Vagina (tissue), 2 donors: ENCODE measurements at regions not wholly inside any gene's neighbourhood (a gene's known extent, or its start where the extent isn't known, plus 50 kb on each side); places are given as distances from the start of the nearest gene placed in this dataset.
"Not testable (repeated sequence)": the region's sequence is repeated elsewhere in the genome, so short reads cannot be mapped to it uniquely, and the experiment has no call there.

Source experiments
- DNase-seq, 2 donors: peaks; one replicate each; pipeline ENCODE4 v3.0.0-alpha.2; 2017; ENCODE audit errors: extremely low spot score in 2 of 2
- H3K27ac ChIP-seq: fragments of 200-600 bp; sonication (generic); one replicate; pipeline ENCODE4 v1.5.1; 2019
- H3K27me3 ChIP-seq: fragments of 200-600 bp; sonication (generic); one replicate; pipeline ENCODE4 v1.5.1; 2019
- H3K36me3 ChIP-seq, 2 donors: fragments of 200-600 bp; sonication (generic); one replicate each; pipeline ENCODE4 v1.5.1; 2017 to 2019
- H3K4me1 ChIP-seq: fragments of 200-600 bp; sonication (generic); one replicate; pipeline ENCODE4 v1.5.1; 2019
- H3K4me3 ChIP-seq, 2 donors: fragments of 200-600 bp; sonication (generic); 1 replicate in 1 of 2; 2 replicates in 1 of 2; pipeline ENCODE4 v1.5.1; 2016 to 2019
- H3K9me3 ChIP-seq: fragments of 200-600 bp; sonication (generic); one replicate; pipeline ENCODE4 v1.5.1; 2019
- CTCF ChIP-seq, 3 experiments: fragments of 450-650 bp in 2 of 3; fragments of 200-600 bp in 1 of 3; sonication (generic) in 1 of 3; IDR thresholded peaks; one replicate each; pipeline ENCODE4 v1.5.1; 2017 to 2019; ENCODE audit warnings: antibody characterized with exemption in 3 of 3, mild to moderate bottlenecking in 2 of 3, moderate library complexity in 2 of 3
- POLR2A ChIP-seq, 2 donors: fragments of 450-650 bp; IDR thresholded peaks; one replicate each; pipeline ENCODE4 v1.6.1; 2017; ENCODE audit warnings: antibody characterized with exemption in 2 of 2, mild to moderate bottlenecking in 2 of 2, moderate library complexity in 2 of 2
- POLR2AphosphoS5 ChIP-seq, 2 donors: sonication (generic); formaldehyde crosslinking; IDR thresholded peaks; one replicate each; pipeline ENCODE4 v1.9.0; 2017; ENCODE audit warnings: antibody characterized with exemption in 2 of 2, mild to moderate bottlenecking in 2 of 2, low read depth in 1 of 2; ENCODE audit not compliant: insufficient read depth in 1 of 2
- intact Hi-C: fragments of 100-400 bp; cut with DNase I; formaldehyde crosslinking; loops from one replicate; pipeline ENCODE4 v1.15.1; 2023

DNA sequence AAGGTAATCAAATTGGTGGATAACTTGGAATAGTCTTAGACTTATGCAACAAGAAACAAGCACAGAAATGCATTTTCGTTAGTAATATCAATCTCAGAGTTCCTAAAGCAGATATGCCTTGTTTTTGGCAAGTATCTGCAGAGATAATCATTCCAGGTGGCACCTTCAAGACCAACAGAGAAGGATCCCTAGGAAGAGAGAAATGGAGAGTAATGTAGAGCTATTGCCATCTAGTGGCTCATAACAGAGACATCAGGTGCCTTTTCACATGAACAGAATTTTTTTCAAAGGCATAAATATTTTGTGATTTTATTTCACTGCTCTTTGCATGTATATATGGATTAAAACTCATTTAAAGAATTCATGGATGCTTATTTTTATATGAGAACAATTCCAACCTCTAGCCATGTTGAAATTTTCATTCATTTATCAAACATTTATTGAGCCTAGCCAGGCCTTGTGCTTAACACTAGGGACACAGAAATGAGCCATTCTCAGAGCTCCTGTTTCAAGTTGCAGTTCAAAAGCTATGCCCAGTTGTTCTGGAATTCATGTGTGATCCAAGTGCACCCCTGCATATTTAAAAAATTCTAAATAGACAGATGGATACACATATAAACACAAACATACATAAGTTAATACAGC, 117.5 kb upstream of the OR13F1 start:
- Histone ChIP-seq H3K27ac (no peak overlapping the region), H3K36me3 (no peaks in the 10 kb centered on the region), H3K4me3 (no peak overlapping the region), H3K4me1 (no peaks in the 10 kb centered on the region), H3K9me3 (no peaks in the 10 kb centered on the region), H3K27me3 (no peaks in the 10 kb centered on the region)
- no peak for DNase-seq
- TF ChIP-seq POLR2A (IDR thresholded peaks at IDR 0.05) (no peak), CTCF (IDR thresholded peaks at IDR 0.05) (peak in 1 of 3 experiments; percentile 30), POLR2AphosphoS5 (IDR thresholded peaks at IDR 0.05; ENCODE audit: insufficient read depth in 1 of 2, low read depth in 1 of 2) (no peak)
- intact Hi-C loops = no loop called here

DNA sequence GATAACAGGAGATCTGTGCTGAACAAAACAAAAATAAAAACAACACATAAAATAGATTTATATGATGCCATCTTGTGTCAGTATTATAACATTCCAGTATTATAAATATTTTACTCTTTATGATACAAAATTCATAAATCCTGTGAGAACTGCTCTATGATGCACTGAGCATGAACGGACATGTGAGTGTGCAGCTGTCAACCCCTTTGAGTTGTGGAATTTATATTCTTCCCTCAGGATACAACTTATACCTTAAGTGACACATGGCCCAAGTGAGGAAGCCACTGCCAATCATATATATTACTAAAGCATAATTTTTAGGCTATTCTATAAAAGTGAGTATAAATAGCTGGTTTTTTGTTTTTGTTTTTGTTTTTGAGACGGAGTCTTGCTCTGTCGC, 116.0 kb upstream of the OR13F1 start:
- no peak for DNase-seq
- intact Hi-C loops = no loop called here
- H3K4me3 ChIP-seq = no peak overlapping the region
- H3K4me1 ChIP-seq = no peaks in the 10 kb centered on the region
- H3K36me3 ChIP-seq = no peaks in the 10 kb centered on the region
- no peak overlapping the region for H3K27ac ChIP-seq
- no peaks in the 10 kb centered on the region for H3K27me3 ChIP-seq
- H3K9me3 ChIP-seq = no peaks in the 10 kb centered on the region
- TF ChIP-seq CTCF (IDR thresholded peaks at IDR 0.05) (no peak), POLR2A (IDR thresholded peaks at IDR 0.05) (no peak), POLR2AphosphoS5 (IDR thresholded peaks at IDR 0.05; ENCODE audit: insufficient read depth in 1 of 2, low read depth in 1 of 2) (no peak)

DNA sequence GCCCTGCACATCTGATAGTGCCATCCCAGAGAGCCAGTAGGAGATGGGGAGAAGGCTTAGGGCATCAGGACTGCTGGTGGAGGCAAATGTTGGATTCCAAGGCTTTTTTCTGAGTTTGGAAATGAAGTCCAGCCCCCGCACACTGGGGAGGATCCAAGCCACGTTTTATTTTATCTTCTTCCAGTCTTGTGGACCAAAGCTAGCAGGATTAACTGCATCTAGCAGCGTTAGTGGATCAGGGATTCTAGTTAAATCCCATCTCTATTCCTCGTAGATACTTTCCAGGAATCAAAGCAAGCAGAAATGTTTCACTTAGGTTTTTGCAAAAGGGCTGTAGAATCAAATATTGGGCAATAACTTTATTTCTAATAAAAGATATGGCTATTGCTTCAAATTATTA, 114.7 kb upstream of the OR13F1 start:
- H3K4me3 ChIP-seq = no peak overlapping the region
- no peaks in the 10 kb centered on the region for H3K36me3 ChIP-seq
- DNase-seq = no peak
- TF ChIP-seq POLR2A (IDR thresholded peaks at IDR 0.05) (no peak), POLR2AphosphoS5 (IDR thresholded peaks at IDR 0.05; ENCODE audit: insufficient read depth in 1 of 2, low read depth in 1 of 2) (no peak), CTCF (IDR thresholded peaks at IDR 0.05) (no peak)
- H3K27me3 ChIP-seq = no peaks in the 10 kb centered on the region
- intact Hi-C loops = no loop called here
- H3K27ac ChIP-seq = no peak overlapping the region
- H3K4me1 ChIP-seq = no peaks in the 10 kb centered on the region
- no peaks in the 10 kb centered on the region for H3K9me3 ChIP-seq

DNA sequence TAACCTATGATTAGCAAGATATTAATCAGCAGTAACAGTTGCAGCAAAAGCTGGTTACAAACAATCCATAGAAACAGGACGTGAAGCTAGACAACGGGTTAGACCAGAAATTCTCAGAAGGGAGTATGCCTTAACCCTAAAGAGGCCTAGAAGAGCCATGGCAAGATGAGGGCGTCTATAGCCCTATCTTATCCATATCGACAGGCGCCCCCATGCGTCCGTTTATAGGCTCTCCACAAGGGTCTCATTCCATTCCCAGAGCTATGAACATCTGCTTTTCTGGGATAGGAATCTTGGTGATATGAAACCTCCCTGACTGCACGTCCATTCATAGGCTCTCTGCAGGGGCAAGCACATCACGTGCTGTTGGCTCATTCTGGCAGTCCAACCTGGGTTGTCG, 109.2 kb upstream of the OR13F1 start:
- H3K4me3 ChIP-seq, H3K27ac ChIP-seq, H3K27me3 ChIP-seq, H3K36me3 ChIP-seq, intact Hi-C loops, DNase-seq, H3K9me3 ChIP-seq, H3K4me1 ChIP-seq: not testable (repeated sequence)

GRCh38 chr9:104412238-104412637, 91.8 kb upstream of the OR13F1 start:
- no peaks in the 10 kb centered on the region for H3K36me3 ChIP-seq
- no peak overlapping the region for H3K4me3 ChIP-seq
- H3K27me3 ChIP-seq = no peaks in the 10 kb centered on the region
- no peaks in the 10 kb centered on the region for H3K4me1 ChIP-seq
- H3K27ac ChIP-seq = no peak overlapping the region
- TF ChIP-seq POLR2AphosphoS5 (IDR thresholded peaks at IDR 0.05; ENCODE audit: insufficient read depth in 1 of 2, low read depth in 1 of 2) = no peak
- no peak for TF ChIP-seq CTCF (IDR thresholded peaks at IDR 0.05)
- TF ChIP-seq POLR2A (IDR thresholded peaks at IDR 0.05) = no peak
- no peak for DNase-seq
- H3K9me3 ChIP-seq = no peaks in the 10 kb centered on the region
- intact Hi-C loops = no loop called here
